ENCODE measurements at regions not wholly inside any gene's neighbourhood (a gene's known extent, or its start where the extent isn't known, plus 50 kb on each side); places are given as distances from the start of the nearest gene placed in this dataset.
A peak's percentile ranks its signal among the peaks of the same experiment; 100 is the strongest.

DNA sequence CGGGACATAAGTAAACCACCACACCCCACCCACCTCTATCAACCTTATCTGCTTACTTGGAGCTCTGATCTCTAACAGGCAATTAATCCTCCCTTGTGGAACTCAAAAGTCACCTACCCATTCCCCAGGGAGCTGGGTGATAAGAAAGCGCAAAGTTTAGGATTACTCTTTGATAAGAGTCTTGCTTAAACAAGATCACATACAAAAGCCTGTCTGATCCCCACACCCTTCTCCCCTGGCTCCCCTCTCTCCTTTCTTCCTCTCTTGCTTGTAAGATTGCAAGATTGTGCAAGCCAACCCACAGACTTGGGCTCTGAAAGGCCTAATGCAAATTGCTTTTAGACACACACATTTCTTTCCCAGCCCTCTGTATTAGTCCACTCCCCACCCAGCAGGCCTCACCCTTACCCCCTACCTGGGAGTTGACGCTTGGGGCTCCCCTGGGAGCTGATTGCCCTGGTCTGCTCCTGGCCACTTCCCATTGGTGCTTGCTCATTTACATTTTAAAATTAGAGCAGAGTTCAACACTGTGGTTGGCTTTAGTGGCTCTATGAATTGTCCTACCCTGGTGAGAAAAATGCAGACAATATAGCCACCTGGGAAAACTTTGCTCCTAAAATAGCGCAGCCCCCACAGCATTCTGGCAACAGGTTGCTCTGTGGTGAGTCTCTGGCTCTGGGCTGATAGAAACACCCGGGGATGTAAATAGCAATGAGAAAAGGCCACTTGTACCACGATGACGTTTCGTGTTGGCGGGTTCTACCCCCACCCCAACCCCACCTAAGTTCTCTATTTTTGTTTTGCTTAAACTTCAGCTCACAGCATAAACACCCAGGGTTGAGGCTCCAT, 58.9 kb upstream of the EPCAM start:
- H3K4me3 Mint-ChIP-seq = peak overlapping the region; percentile 77
- WGBS (ENCODE audit: insufficient coverage) = 0% methylated on average over 2 of the region's 9 CpGs

More for the DNA sequence above, 58.9 kb upstream of the EPCAM start:
- peak overlapping the region; percentile 68 for H3K4me2 ChIP-seq (replicated peaks; ENCODE audit: low read depth, low read length, poor library complexity, severe bottlenecking)
- H3K27ac ChIP-seq (ENCODE audit: low read length in 2 of 2) = peak overlapping the region; percentile 51 to 55
- intact Hi-C loops (cut with micrococcal nuclease) = loop anchor here (1.0 kb wide), 3 partner anchors 10 to 39 kb away; no protein-coding TSS in a partner anchor
- Mint-ChIP-seq H3K27ac (peak overlapping the region; percentile 98), H3K27me3 (no peaks in the 10 kb centered on the region), H3K4me1 (peaks cover 43% of the 10 kb centered on the region), H3K9me3 (ENCODE audit: insufficient read depth) (no peaks in the 10 kb centered on the region)
- H3K79me2 ChIP-seq (ENCODE audit: control insufficient read depth, insufficient read depth, low read length) = no peaks in the 10 kb centered on the region
- no peaks in the 10 kb centered on the region for H3K36me3 ChIP-seq (replicated peaks in 1 of 2; ENCODE audit: control extremely low read depth in 1 of 2, control insufficient read depth in 1 of 2, extremely low read depth in 1 of 2, insufficient read depth in 2 of 2, low read length in 1 of 2)
- ChIA-PET POLR2A (interaction anchor here (0.6 to 2.0 kb wide), 7 partner anchors 9 to 331 kb away, joined by 3 to 12 read pairs (median 4); no protein-coding TSS in a partner anchor), CTCF (interaction anchor here (0.5 to 8.2 kb wide), 11 partner anchors 9 to 239 kb away, joined by 3 to 77 read pairs (median 5); no protein-coding TSS in a partner anchor)
- no peaks in the 10 kb centered on the region for H4K20me1 ChIP-seq (ENCODE audit: control insufficient read depth, insufficient read depth, low read length, poor library complexity, severe bottlenecking)
- peaks cover 0 to 5% (median 0%) of the 10 kb centered on the region in 3 donors for H3K9me3 ChIP-seq (ENCODE audit: control extremely low read depth in 1 of 3, control insufficient read depth in 2 of 3, insufficient read depth in 1 of 3, low read length in 2 of 3)
- peak overlapping the region in 2 of 5 experiments; percentile 5 to 46 for H3K4me3 ChIP-seq (ENCODE audit: control extremely low read depth in 1 of 5, extremely low read depth in 1 of 5, insufficient read depth in 1 of 5, low read depth in 2 of 5, low read length in 4 of 5)
- peak overlapping the region; percentile 45 for H2AFZ ChIP-seq (ENCODE audit: insufficient read depth, low read depth, low read length, poor library complexity, severe bottlenecking)
- no peaks in the 10 kb centered on the region for H3K27me3 ChIP-seq (replicated peaks in 1 of 4; ENCODE audit: control extremely low read depth in 1 of 4, control insufficient read depth in 3 of 4, insufficient read depth in 4 of 4, low read length in 3 of 4)
- H3K4me1 ChIP-seq (ENCODE audit: control insufficient read depth in 2 of 2, insufficient read depth in 2 of 2, low read length in 2 of 2) = peaks cover 27 to 34% of the 10 kb centered on the region in 2 donors
- peak overlapping the region; percentile 30 for H3K9ac ChIP-seq (ENCODE audit: low read length)
- ATAC-seq (ENCODE audit: low read depth) = peak; percentile 81
- DNase-seq = peak; percentile 73
- TF ChIP-seq CTCF (IDR thresholded peaks at IDR 0.05) (no peak), EZH2 (IDR thresholded peaks at IDR 0.05; ENCODE audit: borderline replicate concordance, insufficient read depth, low read depth, low read length, poor library complexity, severe bottlenecking) (no peak)
